DMS114 treated with DMSO at 0.1 percent for 48 hours (cell line): ENCODE measurements at regions not wholly inside any gene's neighbourhood (a gene's known extent, or its start where the extent isn't known, plus 50 kb on each side); places are given as distances from the start of the nearest gene placed in this dataset.
A peak's percentile ranks its signal among the peaks of the same experiment; 100 is the strongest.
"Not testable (repeated sequence)": the region's sequence is repeated elsewhere in the genome, so short reads cannot be mapped to it uniquely, and the experiment has no call there.

Experiments used
- DNase-seq: peaks from one replicate; lab custom pipeline; 2025; ENCODE audit not compliant: unreplicated experiment; lab: John Stamatoyannopoulos, UW

GRCh38 chrX:857376-857775 is 226.8 kb downstream of the SHOX start:
- no peak for DNase-seq

- DNase-seq = no peak
Observed at GRCh38 chrX:856566-857290, 226.1 kb downstream of the SHOX start.

GRCh38 chrX:853304-853703 is 222.7 kb downstream of the SHOX start:
- no peak for DNase-seq

- no peak for DNase-seq
Observed at GRCh38 chrX:850471-850916, 219.9 kb downstream of the SHOX start.

- DNase-seq = no peak
Observed at GRCh38 chrX:848386-848785, 217.8 kb downstream of the SHOX start.

GRCh38 chrX:843306-843705 is 212.7 kb downstream of the SHOX start:
- DNase-seq = no peak

- no peak for DNase-seq
Observed at GRCh38 chrX:840556-840955, 210.0 kb downstream of the SHOX start.

GRCh38 chrX:838666-839065 is 208.1 kb downstream of the SHOX start:
- not testable (repeated sequence) for DNase-seq

- DNase-seq = not testable (repeated sequence)
Observed at GRCh38 chrX:835857-836256, 205.3 kb downstream of the SHOX start.

GRCh38 chrX:830532-830931 is 199.9 kb downstream of the SHOX start:
- no peak for DNase-seq

- DNase-seq = no peak
Observed at GRCh38 chrX:829145-829544, 198.6 kb downstream of the SHOX start.

- DNase-seq = no peak
Observed at GRCh38 chrX:828411-828959, 197.9 kb downstream of the SHOX start.

GRCh38 chrX:826448-826847 is 195.9 kb downstream of the SHOX start:
- DNase-seq = peak; percentile 19

GRCh38 chrX:825991-826390 is 195.4 kb downstream of the SHOX start:
- DNase-seq = no peak

GRCh38 chrX:823073-823472 is 192.5 kb downstream of the SHOX start:
- not testable (repeated sequence) for DNase-seq

- DNase-seq = no peak
Observed at GRCh38 chrX:821327-822107, 190.9 kb downstream of the SHOX start.

GRCh38 chrX:819684-820083 is 189.1 kb downstream of the SHOX start:
- DNase-seq = no peak

- no peak for DNase-seq
Observed at GRCh38 chrX:817759-818300, 187.2 kb downstream of the SHOX start.

GRCh38 chrX:817147-817546 is 186.6 kb downstream of the SHOX start:
- DNase-seq = not testable (repeated sequence)

GRCh38 chrX:816411-816810 is 185.8 kb downstream of the SHOX start:
- no peak for DNase-seq

- no peak for DNase-seq
Observed at GRCh38 chrX:810186-810585, 179.6 kb downstream of the SHOX start.

GRCh38 chrX:809081-809480 is 178.5 kb downstream of the SHOX start:
- DNase-seq = no peak
